ENCODE measurements at regions not wholly inside any gene's neighbourhood (a gene's known extent, or its start where the extent isn't known, plus 50 kb on each side); places are given as distances from the start of the nearest gene placed in this dataset.

DNA sequence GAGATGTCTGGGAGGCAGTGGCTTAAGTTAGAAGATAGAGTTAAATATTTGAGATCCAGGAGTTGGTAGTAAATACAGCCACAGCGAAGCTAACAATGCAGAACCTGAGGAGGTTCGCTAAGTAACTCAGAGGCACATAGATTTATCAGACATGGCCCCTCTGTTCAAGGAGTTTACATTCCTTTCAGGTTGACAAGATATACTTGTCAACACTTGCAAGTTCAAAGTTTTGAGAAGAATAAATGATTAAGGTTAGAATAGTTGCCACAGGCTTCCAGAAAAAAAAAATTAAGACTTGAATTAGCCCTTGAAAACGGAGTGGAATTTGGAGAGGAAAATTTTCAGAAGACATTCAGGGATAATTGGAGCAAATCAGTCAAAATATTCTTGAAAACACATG lies 658.3 kb upstream of the WWC1 start:
- TF ChIP-seq, protein P1, sequence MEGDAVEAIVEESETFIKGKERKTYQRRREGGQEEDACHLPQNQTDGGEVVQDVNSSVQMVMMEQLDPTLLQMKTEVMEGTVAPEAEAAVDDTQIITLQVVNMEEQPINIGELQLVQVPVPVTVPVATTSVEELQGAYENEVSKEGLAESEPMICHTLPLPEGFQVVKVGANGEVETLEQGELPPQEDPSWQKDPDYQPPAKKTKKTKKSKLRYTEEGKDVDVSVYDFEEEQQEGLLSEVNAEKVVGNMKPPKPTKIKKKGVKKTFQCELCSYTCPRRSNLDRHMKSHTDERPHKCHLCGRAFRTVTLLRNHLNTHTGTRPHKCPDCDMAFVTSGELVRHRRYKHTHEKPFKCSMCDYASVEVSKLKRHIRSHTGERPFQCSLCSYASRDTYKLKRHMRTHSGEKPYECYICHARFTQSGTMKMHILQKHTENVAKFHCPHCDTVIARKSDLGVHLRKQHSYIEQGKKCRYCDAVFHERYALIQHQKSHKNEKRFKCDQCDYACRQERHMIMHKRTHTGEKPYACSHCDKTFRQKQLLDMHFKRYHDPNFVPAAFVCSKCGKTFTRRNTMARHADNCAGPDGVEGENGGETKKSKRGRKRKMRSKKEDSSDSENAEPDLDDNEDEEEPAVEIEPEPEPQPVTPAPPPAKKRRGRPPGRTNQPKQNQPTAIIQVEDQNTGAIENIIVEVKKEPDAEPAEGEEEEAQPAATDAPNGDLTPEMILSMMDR (IDR thresholded peaks at IDR 0.05 in 8 of 11, conservative IDR thresholded peaks at IDR 0.05 in 3 of 11): no peak
- TF ChIP-seq POLR2AphosphoS5 (IDR thresholded peaks at IDR 0.05): no peak
